NCI-H187 treated with DMSO at 0.1 percent for 48 hours (cell line): ENCODE measurements at regions not wholly inside any gene's neighbourhood (a gene's known extent, or its start where the extent isn't known, plus 50 kb on each side); places are given as distances from the start of the nearest gene placed in this dataset.
"Not testable (repeated sequence)": the region's sequence is repeated elsewhere in the genome, so short reads cannot be mapped to it uniquely, and the experiment has no call there.

ENCODE experiments used
- DNase-seq: peaks from one replicate; lab custom pipeline; 2025; lab: John Stamatoyannopoulos, UW

DNA sequence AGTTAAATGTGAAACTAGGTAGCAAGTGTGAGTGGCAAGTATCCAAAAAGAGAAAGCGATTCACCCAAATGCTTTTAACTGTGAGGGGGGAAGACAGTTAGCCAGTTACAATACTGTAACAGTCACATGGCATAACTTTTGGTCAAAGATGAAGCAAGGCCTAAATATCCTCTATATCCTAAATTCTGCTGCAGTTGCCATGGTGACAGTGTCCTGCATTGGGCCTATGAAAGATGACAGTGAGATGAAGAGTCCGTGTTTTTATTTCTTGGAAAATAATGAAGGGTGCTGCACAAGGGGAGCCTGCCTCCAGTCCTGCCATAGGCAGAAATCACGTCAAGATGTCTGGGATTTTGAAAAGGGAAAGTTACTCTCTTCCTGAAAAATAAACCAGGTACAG, 534.6 kb downstream of the NTRK2 start:
- no peak for DNase-seq

DNA sequence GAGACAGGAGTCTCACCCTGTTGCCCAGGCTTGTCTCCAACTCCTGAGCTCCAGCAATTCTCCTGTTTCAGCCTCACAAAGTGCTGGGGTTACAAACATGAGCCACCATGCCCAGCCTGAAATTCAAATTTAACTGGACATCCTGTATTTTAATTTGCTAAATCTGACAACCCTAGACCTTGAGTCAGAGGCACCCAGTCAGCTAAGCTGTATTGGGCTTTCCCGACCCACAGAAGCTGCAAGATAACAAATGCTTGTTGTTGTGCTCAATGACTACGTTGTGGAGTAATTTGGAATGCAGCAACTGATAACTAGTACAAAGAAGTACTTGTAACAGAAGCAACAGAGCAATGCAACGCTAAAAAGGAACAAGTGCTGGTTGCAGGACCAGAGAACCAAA, 533.1 kb downstream of the NTRK2 start:
- DNase-seq = no peak

DNA sequence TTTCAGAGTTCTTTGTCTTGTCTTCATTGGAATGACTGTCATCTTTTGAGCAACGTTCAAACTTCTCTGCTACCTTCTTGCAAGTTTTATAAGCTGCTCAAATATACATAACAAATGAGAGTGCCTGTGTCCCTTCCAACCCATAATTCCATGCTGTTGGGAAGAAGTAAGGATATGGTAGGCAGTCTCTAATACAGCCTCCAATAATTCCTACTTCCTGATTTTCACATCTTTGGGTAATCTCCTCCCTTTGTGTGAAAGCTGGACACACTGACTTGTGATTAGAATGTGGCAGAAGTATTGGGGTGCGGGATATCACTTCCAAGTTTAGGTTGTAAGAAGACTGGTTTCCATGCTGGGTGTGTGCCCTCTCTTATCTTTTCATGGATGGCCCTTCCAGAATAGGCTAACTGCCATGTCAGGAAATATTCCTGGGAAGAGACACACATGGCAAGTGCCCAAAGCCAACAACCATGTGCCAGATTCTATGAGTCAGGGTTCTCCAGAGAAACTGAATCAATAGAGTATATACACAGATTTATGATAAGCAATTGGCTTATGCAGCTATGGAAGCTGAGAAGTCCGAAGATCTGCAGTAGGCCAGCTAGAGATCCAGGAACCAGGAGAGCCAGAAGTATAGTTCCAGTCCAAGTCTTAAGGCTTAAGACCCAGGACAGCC, 531.3 kb downstream of the NTRK2 start:
- DNase-seq = no peak

DNA sequence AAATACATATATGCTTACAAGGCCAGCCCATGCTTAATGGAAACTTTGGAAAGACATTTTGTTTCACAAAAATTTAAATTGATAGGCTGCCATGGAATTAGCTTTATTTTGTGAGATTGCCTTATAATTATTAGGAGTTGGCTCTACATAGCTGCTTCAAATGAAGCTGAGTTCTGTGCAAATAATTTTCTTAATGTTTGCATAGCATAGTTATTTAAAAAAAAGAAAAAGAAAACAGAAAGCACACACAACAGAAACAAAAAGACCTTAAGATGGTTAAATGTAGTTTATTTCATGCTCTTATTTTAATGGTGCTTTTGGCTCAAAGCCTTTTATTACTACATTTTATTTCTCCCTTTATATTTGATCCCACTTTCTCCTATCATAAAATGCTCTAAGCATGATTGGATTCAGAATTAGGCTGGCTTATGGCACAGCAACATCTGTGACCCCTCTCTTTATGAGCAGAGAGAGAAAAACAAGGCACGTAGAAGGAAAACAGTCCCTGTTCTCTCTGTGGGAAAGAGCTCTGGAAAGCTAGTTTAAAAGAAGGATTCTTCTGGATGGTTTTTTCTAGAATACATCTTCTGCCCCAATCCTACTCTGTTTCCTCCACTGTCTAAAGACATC, 530.5 kb downstream of the NTRK2 start:
- DNase-seq = no peak

DNA sequence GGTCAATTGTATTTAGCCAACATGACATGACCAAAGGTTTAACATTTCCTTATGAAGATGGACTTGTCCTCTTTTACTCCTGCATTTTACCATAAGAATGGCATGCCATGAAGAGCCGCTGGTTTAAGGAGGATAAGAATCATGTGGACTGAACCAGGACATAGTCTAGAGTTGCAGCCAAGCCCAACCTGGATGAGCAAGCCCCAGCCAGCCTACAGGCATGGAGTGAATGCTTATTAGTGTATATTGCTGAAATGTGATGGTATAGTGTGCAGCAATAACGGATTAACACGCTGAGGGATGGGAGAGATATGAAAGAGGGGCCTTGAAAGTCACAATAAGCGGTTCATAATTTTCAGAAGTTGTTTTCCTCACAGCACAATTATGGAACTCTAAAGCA, 523.2 kb downstream of the NTRK2 start:
- no peak for DNase-seq

DNA sequence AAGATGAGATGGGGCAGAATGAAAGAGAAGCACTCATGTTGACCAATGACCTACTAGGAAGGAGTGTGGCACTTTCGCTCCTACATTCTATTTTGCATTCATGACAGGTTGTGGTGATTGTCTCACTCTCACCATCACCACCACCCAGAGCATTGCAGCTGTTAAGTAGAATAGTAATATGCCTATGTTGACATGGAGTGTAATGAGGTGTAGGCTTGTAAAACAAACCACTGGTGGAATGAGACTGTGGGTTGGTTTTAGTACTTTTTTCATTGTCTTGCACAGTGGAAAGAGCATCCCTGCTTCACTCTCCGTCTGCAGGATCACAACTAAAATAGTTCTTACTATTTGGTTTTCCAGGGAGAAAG, 516.7 kb downstream of the NTRK2 start:
- no peak for DNase-seq

DNA sequence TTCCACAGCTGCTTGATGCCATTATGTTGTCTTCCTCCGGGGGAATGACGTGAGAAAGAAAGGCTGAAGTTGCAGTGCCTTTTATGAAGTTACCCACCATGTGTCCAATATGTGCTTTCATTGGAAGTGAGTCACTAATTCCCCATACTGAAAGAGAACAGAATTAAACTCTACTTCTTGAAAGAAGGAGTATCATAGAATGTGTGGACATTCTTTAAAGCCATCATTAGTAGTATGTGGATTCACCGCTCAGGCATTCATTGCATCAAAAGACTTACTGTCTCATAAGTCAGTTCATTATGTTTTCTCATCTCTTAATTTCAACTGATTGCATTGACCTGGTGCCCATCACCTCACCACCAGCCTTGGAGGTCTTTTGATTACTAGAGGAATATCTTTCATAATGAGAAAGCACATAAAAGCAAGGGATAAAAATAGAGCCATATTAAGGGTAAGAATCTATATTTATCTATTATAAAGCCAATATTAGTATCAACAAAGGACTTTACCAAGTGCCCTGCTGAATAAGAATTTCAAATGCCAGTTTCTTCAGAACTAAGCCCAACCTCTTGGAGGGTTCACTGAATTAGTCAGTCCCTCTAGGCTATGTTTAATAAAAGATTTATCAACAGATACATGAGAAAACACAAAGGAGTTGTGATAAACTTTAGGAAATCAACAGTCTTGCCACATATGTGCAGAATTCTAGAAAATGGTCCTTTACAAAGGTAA, 516.1 kb downstream of the NTRK2 start:
- DNase-seq = no peak

DNA sequence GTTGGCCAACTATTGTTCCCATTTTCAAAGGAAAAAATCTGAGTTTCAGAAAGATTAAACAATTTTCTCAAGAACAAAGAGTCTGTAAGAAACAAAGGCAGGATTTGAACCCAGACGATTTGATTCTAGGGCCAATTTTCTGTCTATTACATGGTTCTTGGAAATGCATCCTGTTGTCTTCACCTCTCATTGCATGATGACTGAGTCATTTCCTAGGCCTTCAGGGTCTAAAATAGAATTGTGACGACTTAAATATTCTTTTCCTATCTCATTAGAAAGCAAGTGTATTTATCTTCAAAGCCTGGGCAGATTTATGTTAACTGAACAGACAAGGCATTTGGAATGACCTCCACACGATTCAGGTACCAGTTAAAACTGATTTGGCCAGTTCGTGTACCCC, 512.9 kb downstream of the NTRK2 start:
- no peak for DNase-seq

DNA sequence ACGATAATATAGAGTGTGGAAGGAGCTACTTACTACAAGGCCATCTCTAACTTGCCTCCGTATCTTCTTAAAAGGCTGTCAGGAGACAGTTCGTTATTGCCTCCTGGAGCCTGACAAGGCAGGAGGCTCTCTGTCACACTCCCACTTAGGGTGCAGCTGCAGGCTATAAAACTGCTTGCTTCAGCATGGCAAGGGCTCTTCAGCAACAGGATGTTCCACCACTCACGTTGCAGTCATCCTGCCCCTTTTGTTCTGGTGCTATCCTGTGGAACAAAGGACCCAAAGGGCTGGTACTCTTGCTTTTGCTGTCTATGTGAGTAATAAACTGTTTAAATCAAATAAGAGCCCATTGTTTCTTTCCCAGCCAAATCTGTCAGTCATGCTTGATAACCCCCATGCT, 508.9 kb downstream of the NTRK2 start:
- peak; percentile 91 for DNase-seq

DNA sequence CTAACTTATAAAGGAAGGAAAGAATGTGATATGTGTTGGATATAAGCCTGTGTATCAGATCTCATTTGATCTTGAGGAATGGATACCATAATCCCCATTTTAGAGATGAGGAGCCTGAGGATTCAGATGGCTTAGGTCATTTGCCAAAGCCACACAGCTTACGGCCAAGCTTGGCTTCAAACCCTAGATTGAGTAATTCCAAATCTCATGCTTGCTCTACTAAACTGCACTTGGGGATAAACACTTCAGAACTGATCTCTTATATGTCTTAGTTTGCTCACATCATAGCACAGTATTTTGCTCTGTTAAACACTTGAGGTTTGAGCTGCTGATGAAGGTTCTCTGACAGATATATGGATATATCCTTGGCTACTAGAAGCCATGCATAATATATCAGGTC, 504.4 kb downstream of the NTRK2 start:
- no peak for DNase-seq

DNA sequence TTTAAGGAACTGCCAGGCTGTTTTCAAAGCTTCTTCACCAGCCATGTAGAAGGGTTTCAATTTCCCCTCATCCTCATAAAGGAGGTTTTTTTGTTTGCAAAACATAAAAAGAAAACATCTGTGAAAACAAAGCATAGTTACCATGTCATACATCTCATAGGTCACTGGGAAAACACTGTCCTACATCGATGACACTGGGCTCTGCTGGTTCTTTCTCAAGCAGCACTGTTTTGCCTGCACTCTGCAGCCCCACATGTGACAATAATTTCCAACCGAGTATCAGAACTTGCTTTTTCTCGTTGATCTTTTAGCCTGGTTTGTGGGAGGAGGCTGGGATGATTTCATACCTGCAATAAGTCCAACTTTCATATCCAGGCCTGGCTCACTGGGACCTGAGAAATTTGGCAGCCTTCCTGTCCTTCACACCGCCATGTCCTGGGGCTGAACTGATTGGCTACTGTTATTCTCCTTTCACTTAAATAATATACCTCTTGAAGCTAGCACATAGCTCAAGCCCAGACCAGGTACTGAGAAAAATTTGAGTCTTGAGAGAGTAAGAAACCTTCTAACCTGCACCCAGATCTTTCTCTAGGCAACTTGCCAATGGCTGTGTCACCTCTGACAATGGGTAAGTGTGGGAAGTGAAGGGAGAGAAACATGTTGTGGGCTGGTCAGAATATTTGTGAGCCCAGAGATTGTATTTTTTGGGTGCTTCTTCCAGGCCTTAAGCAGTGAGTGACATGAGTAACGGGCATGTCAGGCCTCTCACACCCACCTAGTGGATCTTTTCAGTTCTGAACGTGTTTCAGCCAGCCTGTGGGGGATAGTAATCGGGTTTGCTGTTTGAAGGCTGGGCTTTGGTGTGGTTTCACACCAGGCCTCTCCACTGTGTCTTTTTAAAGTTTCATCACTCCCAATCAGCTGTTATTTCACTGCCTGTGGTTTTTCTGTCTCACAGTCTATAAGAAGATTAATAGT, 502.8 kb downstream of the NTRK2 start:
- DNase-seq = no peak

DNA sequence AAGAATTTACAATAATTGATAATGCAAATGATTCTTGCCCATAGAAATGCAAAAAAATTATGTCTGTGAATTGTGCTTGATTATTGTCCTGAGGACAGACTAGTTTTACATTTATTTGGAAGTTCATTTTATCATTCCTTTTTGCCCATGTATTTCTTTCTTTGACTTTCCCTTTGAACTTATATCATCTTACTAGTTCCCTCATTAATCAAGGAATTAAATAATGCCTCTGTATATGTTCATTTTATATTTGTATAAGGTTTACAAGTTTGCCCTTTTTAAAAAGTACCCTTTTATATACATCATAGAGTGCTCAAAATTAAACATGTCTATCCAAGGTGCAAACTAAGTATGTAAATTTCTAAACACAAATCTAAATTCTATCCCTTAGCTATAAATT, 501.6 kb downstream of the NTRK2 start:
- DNase-seq = no peak

DNA sequence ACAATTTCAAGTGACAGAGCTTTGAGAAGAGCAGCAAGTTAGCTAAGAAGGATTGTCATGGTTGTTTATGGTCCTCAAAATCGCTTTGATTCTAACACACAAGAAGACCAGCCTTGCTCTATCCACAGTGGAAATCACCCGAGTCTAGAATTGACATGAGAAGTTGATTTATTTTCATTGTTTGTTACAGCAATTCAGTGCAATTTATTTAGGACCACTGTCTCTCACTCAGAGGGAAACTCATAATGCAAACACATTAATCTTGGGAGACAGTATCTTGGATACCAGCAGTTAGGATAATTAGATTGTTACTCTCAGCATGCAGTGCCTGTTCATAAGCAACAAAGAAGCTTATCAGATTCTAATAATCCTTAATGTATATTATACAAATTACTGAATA, 498.9 kb downstream of the NTRK2 start:
- DNase-seq = no peak

DNA sequence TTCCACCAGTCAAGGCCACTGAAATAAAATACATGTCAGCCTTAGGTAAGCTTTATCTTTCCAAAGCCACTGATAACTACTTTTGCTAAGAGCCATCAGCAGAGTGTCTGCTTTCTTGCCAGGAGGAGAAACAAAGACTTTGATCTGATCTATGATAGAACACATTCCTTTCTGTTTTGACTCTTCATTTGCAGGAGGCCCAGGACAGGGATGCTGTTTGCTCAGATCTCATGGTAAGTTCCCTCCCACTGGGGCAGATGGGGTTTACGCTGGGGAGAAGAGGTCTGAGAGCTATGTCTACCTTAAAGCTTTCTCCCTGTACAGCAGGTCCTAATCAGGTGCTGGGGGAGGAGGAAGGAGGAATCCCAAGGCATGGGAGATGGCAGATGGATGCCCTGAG, 497.6 kb downstream of the NTRK2 start:
- DNase-seq = no peak

DNA sequence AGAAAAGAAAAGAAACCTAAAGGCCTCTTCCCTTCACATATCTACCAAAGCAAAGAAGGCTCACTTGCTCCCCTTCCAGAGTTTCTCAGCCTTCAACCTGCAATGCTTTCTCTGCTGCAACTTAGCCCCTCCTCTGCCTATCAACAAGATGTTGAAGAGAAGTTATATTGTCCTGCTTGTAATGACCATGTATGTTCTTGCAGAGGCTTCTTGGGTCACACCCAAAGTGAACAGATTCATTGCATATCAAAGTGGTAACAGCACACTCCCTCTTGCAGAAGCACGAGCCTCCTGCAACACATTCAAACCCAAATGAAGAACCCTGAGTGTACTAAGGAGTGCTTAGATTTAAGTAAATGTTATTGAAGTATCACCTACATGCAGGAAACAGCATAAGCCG, 494.3 kb downstream of the NTRK2 start:
- DNase-seq = no peak

DNA sequence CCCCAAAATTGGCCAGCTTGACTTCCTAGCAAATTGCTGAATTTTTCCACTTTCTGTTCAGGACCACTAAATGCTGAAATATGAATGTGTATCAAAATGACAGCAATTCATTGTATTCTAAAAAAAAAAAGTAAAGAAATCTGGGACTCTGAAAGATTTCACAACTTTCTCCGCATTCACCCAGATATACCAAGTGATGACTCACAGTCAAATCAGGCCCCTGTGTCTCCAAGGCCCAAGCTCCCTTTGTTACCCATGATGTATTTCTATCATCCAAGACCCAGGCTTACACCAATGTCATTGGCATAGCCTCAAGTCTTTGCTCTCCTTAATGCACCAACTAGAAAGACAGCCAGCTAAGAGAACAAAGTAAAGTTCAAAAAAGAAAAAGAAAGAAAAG, 493.9 kb downstream of the NTRK2 start:
- DNase-seq = no peak

DNA sequence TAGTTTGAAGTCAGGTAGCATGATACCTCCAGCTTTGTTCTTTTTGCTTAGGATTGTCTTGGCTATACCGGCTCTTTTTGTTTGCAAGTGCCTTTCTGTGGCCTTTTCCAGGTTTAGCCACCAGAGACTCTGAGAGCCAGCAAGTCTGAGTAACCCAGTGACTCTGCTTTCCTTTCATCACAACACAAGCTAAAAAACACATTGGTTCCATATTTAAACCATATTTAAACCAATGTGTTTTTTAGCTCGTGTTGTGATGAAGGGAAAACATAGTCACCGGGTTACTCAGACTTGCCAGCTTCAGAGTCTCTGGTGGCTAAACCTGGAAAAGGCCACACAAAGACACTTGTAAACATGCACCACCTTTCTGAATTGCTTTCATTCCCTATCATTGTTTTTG, 493.3 kb downstream of the NTRK2 start:
- DNase-seq = no peak

DNA sequence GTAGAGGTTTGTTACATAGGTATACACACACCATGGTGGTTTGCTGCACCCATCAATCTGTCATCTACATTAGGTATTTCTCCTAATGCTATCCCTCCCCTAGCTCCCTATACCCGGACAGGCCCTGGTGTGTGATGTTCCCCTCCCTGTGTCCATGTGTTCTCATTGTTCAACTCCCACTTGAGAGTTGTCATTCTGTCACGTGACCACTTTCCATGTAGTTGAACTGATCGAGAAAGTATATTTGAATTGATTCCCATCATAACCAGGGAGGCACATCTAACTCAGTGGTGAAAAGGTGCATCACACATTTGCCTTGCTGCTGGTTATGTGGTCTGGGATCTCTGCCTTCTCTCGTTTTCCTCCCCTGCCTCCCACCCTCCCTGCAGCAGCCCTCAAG, 491.4 kb downstream of the NTRK2 start:
- not testable (repeated sequence) for DNase-seq

DNA sequence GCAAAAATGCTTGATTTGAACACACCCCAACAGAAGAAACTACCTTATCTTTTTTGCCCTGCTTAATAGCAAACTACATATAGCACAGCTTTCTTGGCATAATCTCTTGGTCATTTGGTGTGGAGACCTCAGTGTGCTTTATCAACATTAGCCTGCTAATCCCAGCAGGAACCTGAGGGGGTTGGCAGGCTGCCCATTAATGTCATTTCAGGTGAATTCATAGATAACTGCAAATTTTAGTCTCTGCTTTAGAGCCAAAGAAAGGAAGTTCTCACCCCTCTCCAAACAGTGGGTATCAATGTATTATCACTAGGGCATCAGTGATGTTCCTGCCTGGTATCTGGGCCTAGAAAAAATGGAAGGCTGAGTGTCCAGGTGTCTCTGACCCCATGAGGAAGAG, 489.0 kb downstream of the NTRK2 start:
- no peak for DNase-seq

DNA sequence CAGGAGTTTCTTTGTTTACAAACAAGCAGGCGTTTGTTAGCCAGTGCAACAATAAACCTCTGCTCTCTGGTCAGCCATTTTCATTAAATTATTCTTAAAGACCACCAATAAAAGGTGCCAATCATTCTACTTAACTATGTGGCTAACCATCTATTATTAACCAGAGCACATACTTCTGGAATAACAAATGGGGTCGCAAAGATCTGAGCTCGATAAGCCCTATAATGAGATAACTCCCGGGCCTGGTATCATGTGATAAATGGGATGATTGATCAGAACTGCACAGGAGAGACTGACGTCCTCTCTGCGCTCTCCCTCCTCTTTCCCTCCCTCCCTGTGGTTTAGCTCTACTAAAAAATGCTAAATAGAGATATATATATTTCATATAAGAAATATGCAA, 488.2 kb downstream of the NTRK2 start:
- DNase-seq = no peak

DNA sequence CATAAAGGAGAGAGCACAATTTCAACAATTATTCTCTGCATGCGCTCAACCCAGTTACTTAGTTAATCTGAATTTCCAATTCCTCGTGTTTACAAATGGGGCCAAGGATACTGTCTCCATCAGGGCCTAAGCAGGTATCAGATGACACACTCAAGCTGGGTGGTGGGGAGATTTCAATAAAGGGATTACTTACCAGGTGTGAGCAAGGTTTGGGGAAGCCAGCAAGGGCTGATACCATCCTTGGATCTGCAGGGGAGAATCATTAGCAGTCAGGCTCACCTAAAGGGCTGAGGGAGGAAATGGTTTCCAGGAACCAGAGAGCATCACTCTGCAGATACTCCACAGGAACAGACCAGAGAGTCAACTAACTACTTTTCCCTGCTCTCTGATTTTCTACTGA, 487.1 kb downstream of the NTRK2 start:
- DNase-seq = no peak

DNA sequence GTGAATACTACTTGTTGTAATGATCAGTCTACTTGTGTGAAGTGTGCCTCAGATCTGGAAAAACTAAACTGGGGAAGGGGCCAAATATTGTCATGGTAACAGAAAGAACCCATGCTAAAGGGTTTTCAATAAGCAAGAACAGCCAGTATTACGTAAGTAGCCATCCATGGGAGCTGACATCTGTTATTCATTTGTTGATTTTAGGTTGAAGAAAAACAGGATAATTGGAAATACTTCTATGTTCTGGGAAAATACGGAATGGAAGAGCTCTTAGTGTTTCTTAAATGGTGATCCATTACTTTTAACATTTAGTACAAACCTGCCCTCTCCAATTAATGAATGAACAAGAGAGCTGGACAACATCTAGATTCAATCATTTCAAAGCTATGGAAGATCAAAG, 485.8 kb downstream of the NTRK2 start:
- DNase-seq = no peak
